ENCODE measurements at regions not wholly inside any gene's neighbourhood (a gene's known extent, or its start where the extent isn't known, plus 50 kb on each side); places are given as distances from the start of the nearest gene placed in this dataset.

GRCh38 chr10:83469728-83470331 lies 669.5 kb upstream of the GHITM start:
- H3K36me3 ChIP-seq (ENCODE audit: control insufficient read depth in 1 of 2, insufficient read depth in 2 of 2, low read length in 2 of 2): no peaks in the 10 kb centered on the region
- DNase-seq (ENCODE audit: low read depth, low spot score): no peak
- no peaks in the 10 kb centered on the region for H3K9me2 ChIP-seq (ENCODE audit: insufficient read depth)
- no peaks in the 10 kb centered on the region for H3K79me2 ChIP-seq (ENCODE audit: insufficient read depth, low read length)
- no TSS peak for BruUV-seq (replicated peaks)
- no peak overlapping the region for H3K27ac ChIP-seq (ENCODE audit: low read depth, low read length)
- H3K4me3 ChIP-seq (replicated peaks in 1 of 2; ENCODE audit: low read depth in 1 of 2, low read length in 2 of 2): no peak overlapping the region
- H3K4me2 ChIP-seq (ENCODE audit: low read length): no peak overlapping the region
- intact Hi-C loops (cut with micrococcal nuclease): no loop called here
- CTCF ChIA-PET: no interaction called here
- no peaks in the 10 kb centered on the region for H4K20me1 ChIP-seq (ENCODE audit: insufficient read depth)
- H3K4me1 ChIP-seq (ENCODE audit: control insufficient read depth in 1 of 2, insufficient read depth in 2 of 2, low read length in 2 of 2): no peaks in the 10 kb centered on the region
- no peak overlapping the region for H2AFZ ChIP-seq (ENCODE audit: low read depth, low read length, poor library complexity, severe bottlenecking)
- no peak for ATAC-seq
- TF ChIP-seq ZFX (IDR thresholded peaks at IDR 0.05) (no peak), EZH2phosphoT487 (IDR thresholded peaks at IDR 0.05; ENCODE audit: borderline replicate concordance) (no peak), YY1 (IDR thresholded peaks at IDR 0.05; ENCODE audit: extremely low read depth, insufficient replicate concordance, low read depth, low read length) (no peak), FOSL1 (IDR thresholded peaks at IDR 0.05; ENCODE audit: low read depth) (no peak), ELF1 (IDR thresholded peaks at IDR 0.05; ENCODE audit: borderline replicate concordance, low read depth) (no peak)
- peaks cover 0 to 1% of the 10 kb centered on the region in 2 experiments; a peak in 2 of 4 replicates for H3K9me3 ChIP-seq (ENCODE audit: control insufficient read depth in 1 of 2, insufficient read depth in 1 of 2, low read depth in 1 of 2, low read length in 2 of 2)
- no peak overlapping the region for H3K9ac ChIP-seq (ENCODE audit: low read length)
- POLR2A ChIA-PET: no interaction called here
- RAD21 ChIA-PET (ENCODE audit: low non-redundant PET in 1 of 2, low total read pairs in 2 of 2, uncharacterized antibody in 2 of 2, unreplicated experiment in 2 of 2): no interaction called here
- no peaks in the 10 kb centered on the region for H3K27me3 ChIP-seq (ENCODE audit: insufficient read depth, low read length)

- TF ChIP-seq JUND (IDR thresholded peaks at IDR 0.05) (no peak), EZH2 (IDR thresholded peaks at IDR 0.05) (no peak), SRF (IDR thresholded peaks at IDR 0.05; ENCODE audit: low read depth) (no peak), EGR1 (IDR thresholded peaks at IDR 0.05; ENCODE audit: low read depth) (no peak), POLR2AphosphoS5 (IDR thresholded peaks at IDR 0.05; ENCODE audit: low read depth, low read length) (no peak), ZBTB33 (IDR thresholded peaks at IDR 0.05; ENCODE audit: extremely low read depth, insufficient replicate concordance, low read length) (no peak)
Observed at GRCh38 chr10:83476211-83476610, 663.1 kb upstream of the GHITM start.

More at GRCh38 chr10:83476211-83476610, 663.1 kb upstream of the GHITM start:
- no TSS peak for BruUV-seq (replicated peaks)
- RAD21 ChIA-PET (ENCODE audit: low non-redundant PET in 1 of 2, low total read pairs in 2 of 2, uncharacterized antibody in 2 of 2, unreplicated experiment in 2 of 2): no interaction called here
- DNase-seq (ENCODE audit: low read depth, low spot score) (no peak), ATAC-seq (no peak)
- Histone ChIP-seq H2AFZ (ENCODE audit: low read depth, low read length, poor library complexity, severe bottlenecking) (no peak overlapping the region), H3K79me2 (ENCODE audit: insufficient read depth, low read length) (no peaks in the 10 kb centered on the region), H3K9me3 (ENCODE audit: control insufficient read depth in 1 of 2, insufficient read depth in 1 of 2, low read depth in 1 of 2, low read length in 2 of 2) (peaks cover 0 to 7% of the 10 kb centered on the region in 2 experiments; a peak in 2 of 4 replicates), H3K4me2 (ENCODE audit: low read length) (no peak overlapping the region), H3K9me2 (ENCODE audit: insufficient read depth) (no peaks in the 10 kb centered on the region), H3K4me3 (replicated peaks in 1 of 2; ENCODE audit: low read depth in 1 of 2, low read length in 2 of 2) (no peak overlapping the region), H3K36me3 (ENCODE audit: control insufficient read depth in 1 of 2, insufficient read depth in 2 of 2, low read length in 2 of 2) (no peaks in the 10 kb centered on the region), H4K20me1 (ENCODE audit: insufficient read depth) (no peaks in the 10 kb centered on the region), H3K27me3 (ENCODE audit: insufficient read depth, low read length) (no peaks in the 10 kb centered on the region), H3K4me1 (ENCODE audit: control insufficient read depth in 1 of 2, insufficient read depth in 2 of 2, low read length in 2 of 2) (no peaks in the 10 kb centered on the region), H3K9ac (ENCODE audit: low read length) (no peak overlapping the region), H3K27ac (ENCODE audit: low read depth, low read length) (no peak overlapping the region)
- intact Hi-C loops (cut with micrococcal nuclease): no loop called here
- CTCF ChIA-PET: no interaction called here
- POLR2A ChIA-PET: no interaction called here

All from HCT116 (cell line).